NCI-H748 (cell line): ENCODE measurements at regions not wholly inside any gene's neighbourhood (a gene's known extent, or its start where the extent isn't known, plus 50 kb on each side); places are given as distances from the start of the nearest gene placed in this dataset.
"Not testable (repeated sequence)": the region's sequence is repeated elsewhere in the genome, so short reads cannot be mapped to it uniquely, and the experiment has no call there.

Experiments used
- DNase-seq: peaks from one replicate; lab custom pipeline; 2025; ENCODE audit not compliant: unreplicated experiment; lab: John Stamatoyannopoulos, UW

DNA sequence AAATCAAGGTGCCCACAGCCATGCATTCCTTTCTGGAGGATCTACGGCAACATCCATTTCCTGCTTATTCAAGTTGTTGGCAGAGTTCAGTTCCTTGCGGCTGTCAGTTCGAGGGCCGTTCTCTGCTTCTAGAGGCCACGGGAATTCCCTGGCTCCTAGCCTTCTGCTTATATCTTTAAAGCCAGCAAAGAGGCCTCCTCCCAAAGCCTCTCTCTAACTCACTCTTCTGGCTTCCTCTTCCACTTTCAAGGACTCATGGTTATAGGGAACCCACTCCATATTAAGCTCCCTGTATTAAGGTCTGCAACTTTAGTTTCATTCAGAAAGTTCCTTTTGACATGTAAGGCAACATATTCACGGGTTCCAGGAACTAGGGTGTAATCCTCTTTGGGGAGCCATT, 150.1 kb upstream of the RMP24 start:
- DNase-seq = no peak

DNA sequence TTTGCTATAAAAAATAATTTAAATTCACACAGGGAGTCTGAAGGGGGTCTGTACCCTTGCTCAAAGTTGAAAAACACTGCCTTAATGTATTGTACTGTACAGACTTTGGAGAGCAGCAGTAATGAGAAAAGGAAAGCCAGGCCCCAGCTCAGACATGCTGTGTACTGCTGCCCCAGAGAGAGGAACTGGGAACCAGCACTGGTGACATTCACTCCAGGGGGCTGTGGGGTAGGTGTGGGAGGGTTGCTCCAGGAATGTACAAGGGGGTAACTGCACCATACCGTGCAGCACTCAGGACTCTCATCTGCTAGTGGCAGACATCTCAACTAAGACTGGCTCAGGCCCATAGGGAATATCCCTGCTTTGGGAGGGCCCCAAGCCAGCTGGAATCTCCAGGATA, 146.0 kb upstream of the RMP24 start:
- DNase-seq = no peak

DNA sequence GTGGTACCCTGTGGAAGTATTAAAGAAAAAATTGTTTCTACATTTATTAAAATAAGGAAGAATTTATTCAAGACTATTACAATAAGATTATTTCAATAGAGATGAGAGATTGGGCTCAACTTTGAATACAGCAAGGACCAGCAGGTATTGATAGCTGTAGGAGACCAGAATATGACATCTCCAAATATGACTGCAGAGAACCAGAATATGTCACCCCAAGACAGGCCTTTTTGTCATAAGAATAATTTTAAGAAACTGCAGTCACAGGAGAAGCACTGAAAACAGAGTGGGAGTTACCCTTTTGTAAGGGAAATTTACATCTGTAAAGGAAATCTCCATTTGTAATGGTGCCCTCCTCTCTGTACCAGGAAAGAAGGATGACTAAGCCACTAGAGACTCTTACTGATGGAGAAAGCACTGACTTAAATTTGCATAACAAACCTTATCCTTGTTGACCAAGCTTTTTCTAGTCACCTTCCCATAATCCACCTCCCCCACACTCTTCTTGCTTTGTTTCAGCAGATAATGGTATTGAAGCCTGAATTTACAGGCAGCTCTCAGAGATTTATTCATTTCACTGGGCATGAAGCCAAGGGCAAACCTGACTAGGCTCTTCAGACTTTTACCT, 145.1 kb upstream of the RMP24 start:
- DNase-seq = peak; percentile 89

DNA sequence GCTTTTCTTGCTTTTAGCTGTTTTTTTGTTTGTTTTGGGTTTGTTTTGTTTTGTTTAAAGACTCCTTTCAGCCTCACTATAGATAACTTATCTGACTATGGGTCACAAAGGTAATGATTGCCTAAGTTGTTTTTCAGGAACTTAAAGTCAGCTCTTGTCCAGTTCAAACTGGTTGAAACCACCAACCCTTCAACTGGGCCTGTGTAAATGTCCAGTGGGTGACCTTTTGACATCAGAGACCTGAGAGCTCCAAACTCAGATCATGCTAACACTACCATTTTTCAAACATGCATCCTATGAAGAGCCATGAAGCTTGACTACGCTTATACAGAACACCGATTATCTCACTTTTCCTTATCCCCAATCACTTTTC, 144.6 kb upstream of the RMP24 start:
- no peak for DNase-seq

DNA sequence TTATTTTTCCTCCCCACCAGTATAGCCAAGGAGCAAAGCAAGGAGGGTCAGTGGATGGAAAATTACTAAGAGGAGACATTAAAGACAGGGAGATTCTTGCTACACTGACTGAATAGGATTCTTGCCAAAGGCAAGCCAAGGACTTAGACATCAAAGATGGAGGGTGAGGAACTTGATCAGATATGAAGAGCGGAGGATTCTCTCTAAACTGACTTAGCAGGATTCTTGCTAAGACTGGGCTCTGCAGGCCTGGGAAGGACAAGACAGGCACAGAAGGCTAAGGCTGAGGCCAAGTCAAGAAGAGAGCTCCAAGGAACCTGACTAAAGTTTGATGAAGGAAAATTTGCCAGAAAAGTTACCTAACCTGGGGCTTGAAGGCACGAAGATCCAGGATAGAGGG, 143.9 kb upstream of the RMP24 start:
- no peak for DNase-seq

DNA sequence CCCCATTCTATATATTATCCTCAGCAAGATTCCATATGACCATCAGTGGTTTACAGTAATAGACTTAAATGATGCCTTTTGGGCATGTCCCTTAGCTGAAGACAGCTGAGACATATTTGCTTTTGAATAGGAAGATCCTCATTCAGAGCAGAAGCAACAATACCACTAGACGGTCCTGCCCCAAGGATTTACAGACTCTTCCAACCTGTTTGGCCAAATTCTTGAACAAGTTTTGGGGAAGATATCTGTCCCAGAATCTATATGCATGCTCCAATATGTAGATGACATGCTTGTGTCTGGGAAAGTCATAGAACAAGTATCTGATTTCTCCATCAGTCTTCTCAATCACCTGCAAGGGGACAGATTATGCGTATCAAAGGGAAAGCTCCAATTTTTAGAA, 137.1 kb upstream of the RMP24 start:
- DNase-seq = no peak

DNA sequence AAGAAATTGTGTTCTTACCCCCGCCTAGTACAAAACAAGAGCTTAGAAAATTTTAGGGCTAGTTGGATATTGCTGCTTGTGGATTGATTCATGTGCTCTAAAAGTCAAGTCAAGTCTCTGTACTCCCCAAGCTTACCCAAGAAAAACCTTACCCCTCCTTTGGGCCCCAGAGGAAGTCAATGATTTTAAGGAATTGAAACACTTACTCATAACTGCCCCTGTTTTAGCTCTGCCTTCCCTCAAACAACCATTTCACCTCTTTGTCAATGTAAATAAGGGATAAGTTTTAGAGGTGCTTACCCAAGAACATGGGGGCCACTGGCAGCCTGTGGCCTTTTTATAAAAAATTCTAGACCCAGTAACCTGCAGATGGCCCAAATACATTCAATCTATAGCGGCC, 136.6 kb upstream of the RMP24 start:
- no peak for DNase-seq

DNA sequence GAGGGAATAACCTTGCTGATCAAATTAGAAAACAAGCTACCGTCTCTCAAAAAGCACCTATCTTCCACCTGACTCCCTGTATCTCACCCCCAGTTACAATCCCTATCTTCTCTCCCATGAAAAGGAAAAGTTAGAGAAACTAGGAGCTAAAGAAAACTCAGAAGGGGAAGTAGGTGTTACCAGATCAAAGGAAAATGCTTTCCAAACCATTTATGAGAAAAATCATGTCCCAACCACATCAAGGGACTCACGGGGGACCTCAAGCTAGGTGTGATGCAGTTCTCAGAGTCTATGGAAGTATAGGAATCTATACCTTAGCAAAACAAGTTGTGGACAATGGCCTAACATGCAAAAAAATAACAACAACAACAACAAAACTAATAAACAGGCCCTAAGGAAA, 135.5 kb upstream of the RMP24 start:
- no peak for DNase-seq

DNA sequence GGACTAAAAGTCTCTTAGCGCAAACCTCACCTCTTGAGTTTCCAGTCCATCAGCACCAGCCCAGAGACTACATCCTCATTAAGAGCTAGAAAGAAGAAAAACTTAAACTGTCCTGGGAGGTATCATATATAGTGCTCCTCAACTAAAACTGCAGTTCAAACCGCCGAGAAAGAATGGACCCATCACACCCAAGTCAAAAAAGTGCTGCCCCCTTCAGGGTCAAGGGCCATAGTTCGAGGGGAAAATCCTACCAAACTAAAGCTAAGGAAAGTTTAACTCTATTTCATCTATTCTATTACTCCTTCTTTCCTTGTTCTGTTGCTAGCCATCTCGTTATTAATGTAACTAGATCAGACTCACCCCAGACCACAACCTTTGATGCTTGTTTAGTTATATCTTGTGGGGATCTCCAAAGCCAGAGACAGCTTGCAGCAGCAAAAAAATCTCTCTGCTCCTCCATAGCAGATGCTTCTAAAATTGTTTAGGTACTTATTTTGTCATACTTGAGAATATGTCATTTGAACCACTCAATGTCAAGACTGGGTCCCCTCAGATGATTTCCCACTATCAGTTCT, 134.5 kb upstream of the RMP24 start:
- DNase-seq = no peak

DNA sequence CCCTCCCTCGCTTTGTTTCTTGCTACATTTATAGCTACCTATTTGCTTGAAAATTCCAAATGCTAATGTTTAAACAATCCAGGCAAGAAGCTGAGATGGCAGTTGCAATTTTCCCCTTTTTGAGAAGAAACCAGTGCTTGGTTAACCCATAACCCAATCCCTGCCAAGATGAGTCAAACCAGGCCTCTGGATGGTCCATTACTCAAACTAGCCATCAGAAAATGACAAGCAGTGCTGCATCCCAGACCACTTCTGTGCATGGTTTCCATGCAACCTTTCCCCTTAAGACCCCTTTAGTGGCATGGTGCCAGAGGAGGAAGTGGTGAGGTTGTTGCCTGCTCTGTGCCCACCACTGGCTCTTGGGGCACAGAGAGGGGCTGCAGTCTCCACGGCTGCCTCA, 131.2 kb upstream of the RMP24 start:
- DNase-seq = no peak

DNA sequence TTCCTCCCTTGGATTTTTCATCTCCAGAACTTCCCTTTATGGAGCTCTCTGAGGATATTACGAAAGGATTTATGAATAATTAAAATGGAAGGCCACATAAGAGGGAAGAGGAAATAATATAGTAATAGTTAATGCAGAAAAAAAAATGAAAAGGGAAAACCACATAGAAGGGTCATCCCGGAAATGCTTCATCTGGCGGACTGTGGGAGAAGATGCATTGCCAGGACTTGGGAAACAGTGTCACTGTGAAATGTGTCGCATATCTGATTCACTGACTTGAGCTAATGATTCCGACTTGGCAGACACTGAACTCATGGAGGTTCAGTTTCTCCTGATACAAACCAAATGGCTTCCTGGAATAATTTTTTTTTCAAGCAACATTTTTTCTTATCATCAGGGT, 129.9 kb upstream of the RMP24 start:
- DNase-seq = no peak

DNA sequence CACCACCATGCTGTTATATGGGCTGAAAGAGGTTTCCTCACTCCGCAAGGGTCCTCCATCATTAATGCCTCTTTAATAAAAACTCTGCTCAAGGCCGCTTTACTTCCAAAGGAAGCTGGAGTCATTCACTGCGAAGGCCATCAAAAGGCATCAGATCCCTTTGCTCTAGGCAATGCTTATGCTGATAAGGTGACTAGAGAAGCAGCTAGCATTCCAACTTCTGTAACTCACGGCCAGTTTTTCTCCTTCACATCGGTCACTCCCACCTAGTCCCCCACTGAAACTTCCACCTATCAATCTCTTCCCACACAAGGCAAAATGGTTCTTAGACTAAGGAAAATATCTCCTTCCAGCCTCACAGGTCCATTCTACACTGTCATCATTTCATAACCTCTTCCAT, 124.2 kb upstream of the RMP24 start:
- not testable (repeated sequence) for DNase-seq

DNA sequence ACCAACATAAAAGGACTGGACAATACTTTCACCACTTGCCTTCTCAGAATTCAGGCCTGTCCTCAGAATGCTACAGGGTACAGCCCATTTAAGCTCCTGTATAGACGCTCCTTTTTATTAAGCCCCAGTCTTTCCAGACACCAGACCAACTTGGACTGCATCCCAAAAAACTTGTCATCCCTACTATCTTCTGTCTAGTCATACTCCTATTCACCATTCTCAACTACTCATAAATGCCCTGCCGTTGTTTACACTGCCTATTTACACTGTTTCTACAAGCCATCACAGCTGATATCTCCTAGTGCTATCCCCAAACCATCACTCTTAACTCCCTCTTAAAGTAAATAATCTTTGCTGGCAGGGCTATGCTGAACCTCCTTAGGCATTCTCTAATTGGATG, 123.2 kb upstream of the RMP24 start:
- not testable (repeated sequence) for DNase-seq

DNA sequence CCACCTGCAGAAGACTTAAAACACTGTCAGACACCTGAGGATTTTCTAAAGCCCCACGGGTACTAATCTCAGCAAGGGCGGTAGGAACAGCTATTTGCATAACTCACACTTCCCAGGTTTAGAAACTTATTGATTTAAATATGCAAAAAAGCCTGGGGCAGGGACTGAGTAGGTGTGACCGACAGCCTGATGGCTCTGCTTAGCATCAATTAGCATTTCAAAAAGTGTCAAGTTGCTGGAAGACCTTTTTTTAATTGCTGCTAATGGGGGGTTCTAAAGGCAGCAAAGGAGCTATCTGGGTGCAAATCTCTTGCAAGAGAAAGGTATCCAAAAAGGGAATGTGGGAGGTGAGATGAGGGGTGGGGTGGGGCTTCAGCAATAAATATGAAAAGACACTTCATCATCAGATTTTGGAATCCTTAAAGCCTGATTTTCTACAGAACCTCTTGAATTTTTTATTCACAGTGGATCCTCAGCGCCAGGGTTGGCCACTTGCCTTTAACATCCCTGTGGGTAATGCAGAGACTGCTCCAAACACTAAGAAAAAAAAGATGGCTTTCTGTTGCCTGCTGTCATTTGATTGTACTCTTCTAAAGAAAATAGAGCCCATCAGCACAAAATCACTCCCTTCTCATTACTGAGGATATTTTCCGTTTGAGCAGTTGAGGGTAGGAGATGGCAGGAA, 121.1 kb upstream of the RMP24 start:
- DNase-seq = no peak

DNA sequence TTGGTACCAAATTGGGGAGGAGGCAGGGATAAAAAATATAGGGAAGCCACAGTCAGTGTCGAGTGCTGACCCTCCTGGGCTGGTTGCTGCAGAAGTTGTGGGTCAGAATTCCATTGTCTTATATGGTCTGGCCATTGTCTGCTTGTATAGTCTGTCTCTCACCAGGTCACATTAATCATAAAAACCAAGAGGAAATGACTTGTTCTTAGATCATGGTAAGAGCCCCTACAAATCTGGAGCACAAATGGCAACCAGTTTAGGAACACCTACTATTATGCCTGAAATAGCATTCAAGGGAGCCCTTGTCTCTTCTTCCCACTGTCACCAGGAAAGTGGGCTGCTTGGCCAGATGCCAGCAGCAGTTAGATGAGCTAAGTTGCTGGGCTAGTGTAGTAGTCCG, 119.7 kb upstream of the RMP24 start:
- peak; percentile 26 for DNase-seq

DNA sequence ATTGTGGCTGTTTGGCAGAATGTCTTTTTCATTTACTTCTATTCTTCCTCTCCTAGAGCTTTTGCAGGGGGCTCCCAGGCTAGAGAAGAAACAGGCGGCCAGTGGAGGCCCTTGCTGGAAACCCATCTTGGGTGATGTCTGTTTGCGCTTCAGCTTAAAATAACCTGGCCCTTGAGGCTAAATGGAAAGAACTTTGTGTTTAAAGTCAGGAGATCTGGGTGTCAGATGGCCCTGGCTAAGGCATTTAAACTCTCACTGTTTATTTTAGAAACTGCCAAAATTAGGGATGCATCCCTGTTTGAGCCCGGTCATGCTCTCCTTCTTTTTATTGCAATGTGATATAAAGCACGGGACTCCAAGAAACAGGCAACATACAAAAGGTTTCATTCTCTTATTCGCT, 118.4 kb upstream of the RMP24 start:
- no peak for DNase-seq

DNA sequence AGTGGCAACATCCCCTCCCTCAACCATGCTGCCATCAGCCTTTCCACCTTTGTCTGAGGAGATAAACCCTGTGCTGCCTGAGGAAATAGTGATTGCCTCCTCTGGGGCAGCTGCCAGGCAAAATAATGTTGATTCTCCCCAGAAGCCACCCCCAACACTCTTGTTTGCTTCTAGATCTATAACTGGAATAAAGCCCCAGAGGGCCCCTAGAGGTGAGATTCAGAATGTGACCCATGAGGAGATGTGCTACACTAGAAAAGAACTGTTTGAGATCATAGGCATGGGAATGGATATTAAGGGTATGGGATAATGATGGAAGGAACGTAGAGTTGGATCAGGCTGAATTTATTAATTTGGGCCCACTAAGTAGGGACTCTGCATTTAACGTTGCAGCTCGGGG, 116.3 kb upstream of the RMP24 start:
- DNase-seq = no peak

DNA sequence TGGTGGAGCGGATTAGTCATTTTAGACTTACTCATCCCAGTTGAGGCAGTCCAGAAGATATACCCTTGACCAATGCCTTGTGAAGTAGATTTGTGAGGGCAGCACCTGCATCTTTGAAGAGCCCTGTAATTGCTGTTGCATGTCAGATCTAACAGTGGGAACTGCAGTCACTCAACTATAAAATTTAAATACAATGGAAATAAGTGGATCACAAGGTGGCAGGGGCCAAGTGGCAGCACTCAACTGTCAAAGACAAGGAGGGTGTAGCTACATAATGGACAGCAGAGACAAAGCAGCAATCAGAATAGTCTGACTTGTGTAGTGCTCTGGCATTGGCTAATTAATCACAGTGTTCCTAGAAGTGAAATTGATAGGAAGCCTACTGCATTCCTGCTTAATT, 115.8 kb upstream of the RMP24 start:
- not testable (repeated sequence) for DNase-seq

DNA sequence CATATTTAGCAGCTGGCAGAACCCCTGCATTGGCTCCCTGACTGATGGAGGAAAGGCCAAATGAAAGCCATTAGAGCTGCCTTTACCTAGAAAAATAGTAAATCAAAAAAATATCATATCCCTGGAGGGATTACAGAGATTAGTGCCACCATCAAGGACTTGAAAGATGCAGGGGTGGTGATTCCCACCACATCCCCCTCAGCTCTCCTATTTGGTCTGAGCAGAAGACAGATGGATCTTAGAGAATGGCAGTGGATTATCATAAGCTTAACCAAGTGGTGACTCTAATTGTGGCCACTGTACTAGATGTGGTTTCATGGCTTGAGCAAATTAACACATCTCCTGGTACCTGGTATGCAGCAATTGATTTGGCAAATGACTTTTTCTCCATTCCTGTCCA, 114.9 kb upstream of the RMP24 start:
- DNase-seq = not testable (repeated sequence)

DNA sequence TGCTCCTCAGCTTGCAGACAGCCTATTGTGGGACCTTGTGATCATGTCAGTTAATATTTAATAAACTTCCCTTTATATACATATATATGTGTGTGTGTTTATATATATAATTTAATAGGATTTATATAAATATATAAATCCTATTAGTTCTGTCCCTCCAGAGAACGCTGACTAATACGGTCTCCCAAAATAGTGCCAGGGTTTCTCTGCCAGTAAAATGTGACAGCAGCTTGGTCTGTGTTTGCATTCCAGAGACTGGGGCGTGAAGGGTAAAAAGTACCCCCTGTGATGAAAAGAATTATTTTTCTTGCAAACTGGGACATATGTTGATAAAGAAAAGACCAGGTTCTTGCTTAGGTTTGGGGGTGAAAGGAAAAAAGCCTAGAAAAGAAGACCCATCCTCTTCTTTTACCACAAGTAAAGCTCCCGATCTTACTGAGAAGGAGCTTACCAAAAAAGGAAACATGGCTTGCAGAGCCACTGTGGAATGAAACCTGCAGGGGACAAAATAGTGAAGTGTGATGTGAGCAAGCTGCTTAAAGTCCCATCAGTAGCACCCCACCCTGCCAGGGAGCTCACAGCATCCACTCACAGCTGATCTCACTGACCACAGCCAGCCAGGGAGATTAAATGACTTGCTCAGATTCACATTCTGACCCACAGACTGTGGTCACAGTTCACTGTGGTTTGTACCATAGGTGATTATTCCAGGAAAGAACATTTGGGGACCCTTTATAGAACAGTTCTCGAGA, 110.9 kb upstream of the RMP24 start:
- DNase-seq = no peak

DNA sequence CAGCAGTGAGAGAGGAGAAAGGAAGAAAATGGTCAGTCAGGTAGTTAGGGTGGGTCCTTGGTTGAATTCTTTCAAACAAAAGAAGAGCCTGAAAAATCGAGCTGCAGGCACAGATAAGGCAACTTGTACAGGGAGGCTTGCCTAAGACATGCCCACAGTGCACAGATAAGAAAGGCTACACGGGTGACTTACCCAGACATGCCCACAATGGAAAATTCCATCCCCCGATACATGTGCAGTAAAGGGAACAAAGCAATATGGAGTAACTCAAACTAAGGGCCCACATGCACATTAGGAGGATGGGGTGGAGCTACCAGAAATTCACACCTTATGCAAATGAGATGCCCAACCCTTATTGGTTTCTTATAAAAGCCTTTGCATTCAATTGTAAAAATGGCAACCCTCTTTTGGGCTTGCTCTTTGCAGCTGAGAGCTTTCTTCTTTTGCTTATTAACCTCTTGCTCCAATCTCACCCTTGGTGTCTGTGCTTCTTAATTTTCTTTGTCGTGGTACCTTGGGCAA, 110.3 kb upstream of the RMP24 start:
- no peak for DNase-seq

DNA sequence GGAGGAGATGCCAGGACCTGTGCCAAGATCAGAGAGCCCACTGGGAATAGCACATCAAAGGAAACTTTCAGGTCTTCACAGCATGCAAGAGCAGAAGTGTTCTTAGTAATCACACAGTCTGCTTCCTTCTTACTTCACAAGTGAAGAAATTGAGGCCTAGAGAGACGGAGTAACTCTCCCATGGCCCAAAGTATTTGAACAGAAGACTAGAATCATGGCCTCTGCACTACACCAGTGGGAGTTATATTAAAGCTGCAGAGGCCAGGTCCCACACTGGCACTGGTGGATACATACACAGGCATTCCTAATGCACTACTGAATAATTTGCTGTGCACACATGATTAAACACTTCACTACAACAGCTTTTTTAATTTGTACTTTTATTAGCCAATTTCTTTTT, 107.6 kb upstream of the RMP24 start:
- no peak for DNase-seq
